SJCRH30 (cell line): ENCODE measurements at regions not wholly inside any gene's neighbourhood (a gene's known extent, or its start where the extent isn't known, plus 50 kb on each side); places are given as distances from the start of the nearest gene placed in this dataset.

ENCODE experiments used
- DNase-seq, 2 experiments: peaks; one replicate each; pipeline ENCODE4 v3.0.0-alpha.2; 2015 to 2020
- H3K27ac ChIP-seq: fragments of 250-450 bp; sonication (Bioruptor Pico); 2 replicates; pipeline ENCODE4 v1.5.1; 2020; ENCODE audit warnings: mild to moderate bottlenecking, moderate library complexity
- H3K27me3 ChIP-seq: fragments of 250-450 bp; sonication (Bioruptor Pico); 2 replicates; pipeline ENCODE4 v1.5.1; 2020; ENCODE audit warnings: mild to moderate bottlenecking, moderate library complexity
- H3K36me3 ChIP-seq: fragments of 250-450 bp; sonication (Bioruptor Pico); 2 replicates; pipeline ENCODE4 v1.5.1; 2020; ENCODE audit warnings: mild to moderate bottlenecking, moderate library complexity
- H3K4me1 ChIP-seq: fragments of 250-450 bp; sonication (Bioruptor Pico); 2 replicates; pipeline ENCODE4 v1.5.1; 2020; ENCODE audit warnings: mild to moderate bottlenecking, moderate library complexity
- H3K4me3 ChIP-seq: fragments of 250-450 bp; sonication (Bioruptor Pico); 2 replicates; pipeline ENCODE4 v1.5.1; 2020; ENCODE audit warnings: mild to moderate bottlenecking, moderate library complexity
- H3K9me3 ChIP-seq: fragments of 250-450 bp; sonication (Bioruptor Pico); replicated peaks from 2 replicates; pipeline ENCODE4 v1.5.1; 2020; ENCODE audit warnings: mild to moderate bottlenecking, moderate library complexity

DNA sequence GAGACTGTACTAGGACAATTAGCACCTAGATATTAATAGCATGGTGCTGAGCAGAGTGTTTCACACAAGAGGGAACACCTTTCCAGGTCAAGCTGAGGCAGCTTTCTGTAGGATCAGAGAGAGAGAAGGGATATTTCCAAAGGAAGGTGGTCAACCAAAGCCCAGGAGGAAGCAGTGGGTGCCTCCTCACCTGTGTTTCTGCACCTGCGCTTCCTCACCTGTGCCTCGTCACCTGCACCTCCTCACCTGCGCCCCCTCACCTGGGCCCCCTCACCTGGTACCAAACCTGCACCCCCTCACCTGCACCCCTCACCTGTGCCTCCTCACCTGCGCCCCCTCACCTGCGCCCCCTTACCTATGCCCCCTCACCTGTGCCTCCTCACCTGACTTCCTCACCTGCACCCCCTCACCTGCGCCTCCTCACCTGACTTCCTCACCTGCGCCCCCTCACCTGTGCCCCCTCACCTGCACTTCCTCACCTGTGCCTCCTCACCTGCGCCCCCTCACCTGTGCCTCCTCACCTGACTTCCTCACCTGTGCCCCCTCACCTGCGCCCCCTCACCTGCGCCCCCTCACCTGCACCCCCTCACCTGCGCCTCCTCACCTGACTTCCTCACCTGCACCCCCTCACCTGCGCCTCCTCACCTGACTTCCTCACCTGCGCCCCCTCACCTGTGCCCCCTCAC lies 67.9 kb downstream of the TTLL2 start:
- Histone ChIP-seq H3K4me1 (no peaks in the 10 kb centered on the region), H3K4me3 (no peak overlapping the region), H3K27me3 (no peaks in the 10 kb centered on the region), H3K36me3 (no peaks in the 10 kb centered on the region), H3K27ac (no peak overlapping the region), H3K9me3 (no peaks in the 10 kb centered on the region)
- DNase-seq: no peak

DNA sequence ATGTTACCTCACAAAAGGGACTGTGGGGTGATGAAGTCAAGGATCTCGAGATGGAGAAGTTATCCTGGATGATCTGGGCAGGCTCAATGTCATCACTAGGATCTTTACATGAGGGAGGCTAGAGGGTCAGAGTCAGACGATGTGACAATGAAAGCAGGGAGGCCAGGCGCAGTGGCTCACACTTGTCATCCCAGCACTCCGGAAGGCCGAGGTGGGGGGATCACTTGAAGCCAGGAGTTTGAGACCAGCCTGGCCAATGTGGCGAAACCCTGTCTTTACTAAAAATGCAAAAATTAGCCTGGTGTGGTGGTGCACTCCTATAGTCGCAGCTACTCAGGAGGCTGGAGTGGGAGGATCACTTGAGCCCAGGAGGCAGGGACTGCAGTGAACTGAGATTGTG lies 68.8 kb downstream of the TTLL2 start:
- Histone ChIP-seq H3K27me3 (no peaks in the 10 kb centered on the region), H3K4me3 (no peak overlapping the region), H3K4me1 (no peaks in the 10 kb centered on the region), H3K9me3 (no peaks in the 10 kb centered on the region), H3K36me3 (no peaks in the 10 kb centered on the region), H3K27ac (no peak overlapping the region)
- no peak for DNase-seq

DNA sequence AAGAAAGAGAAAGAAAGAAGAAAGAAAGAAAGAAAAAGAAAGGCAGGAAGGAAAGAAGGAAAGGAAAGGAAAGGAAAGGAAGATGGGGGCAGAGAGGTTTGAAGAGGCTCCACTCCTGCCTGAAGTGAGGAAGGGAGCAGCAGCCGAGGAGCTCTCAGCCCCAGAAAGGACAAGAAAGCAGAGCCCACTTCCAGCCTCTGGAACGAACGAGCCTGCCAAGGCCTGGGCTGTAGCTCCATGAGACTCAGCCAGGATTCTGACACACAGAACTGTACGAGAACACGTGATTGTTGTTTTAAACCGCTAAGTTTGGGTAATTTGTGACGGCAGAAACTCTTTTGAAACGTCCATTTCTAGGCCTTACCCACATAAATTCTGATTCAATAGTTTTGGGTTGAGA lies 69.5 kb downstream of the TTLL2 start:
- Histone ChIP-seq H3K27ac (no peak overlapping the region), H3K27me3 (no peaks in the 10 kb centered on the region), H3K4me3 (no peak overlapping the region), H3K9me3 (no peaks in the 10 kb centered on the region), H3K36me3 (no peaks in the 10 kb centered on the region), H3K4me1 (no peaks in the 10 kb centered on the region)
- no peak for DNase-seq

DNA sequence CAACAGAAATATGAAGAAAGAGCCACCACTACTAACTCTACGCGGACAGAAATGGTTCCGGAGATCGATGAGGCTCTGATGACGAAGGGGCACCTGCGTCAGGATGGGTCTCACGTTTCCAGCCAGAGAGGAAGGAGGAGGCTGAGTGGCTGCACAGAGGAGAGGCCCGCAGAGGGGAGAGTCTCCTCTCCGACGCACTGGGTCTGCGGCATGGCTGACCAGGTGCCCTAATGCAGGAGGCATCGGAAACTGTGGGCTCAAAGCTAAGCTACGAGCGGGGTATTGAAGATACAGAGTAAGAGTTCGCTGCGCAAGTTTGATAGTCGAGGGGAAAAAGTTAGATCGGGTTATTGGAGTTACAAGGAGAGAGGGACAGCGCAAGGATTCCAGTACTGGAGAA lies 69.9 kb downstream of the TTLL2 start:
- no peak overlapping the region for H3K27ac ChIP-seq
- H3K36me3 ChIP-seq: no peaks in the 10 kb centered on the region
- no peak for DNase-seq
- no peaks in the 10 kb centered on the region for H3K27me3 ChIP-seq
- H3K9me3 ChIP-seq: no peaks in the 10 kb centered on the region
- H3K4me1 ChIP-seq: no peaks in the 10 kb centered on the region
- H3K4me3 ChIP-seq: no peak overlapping the region

DNA sequence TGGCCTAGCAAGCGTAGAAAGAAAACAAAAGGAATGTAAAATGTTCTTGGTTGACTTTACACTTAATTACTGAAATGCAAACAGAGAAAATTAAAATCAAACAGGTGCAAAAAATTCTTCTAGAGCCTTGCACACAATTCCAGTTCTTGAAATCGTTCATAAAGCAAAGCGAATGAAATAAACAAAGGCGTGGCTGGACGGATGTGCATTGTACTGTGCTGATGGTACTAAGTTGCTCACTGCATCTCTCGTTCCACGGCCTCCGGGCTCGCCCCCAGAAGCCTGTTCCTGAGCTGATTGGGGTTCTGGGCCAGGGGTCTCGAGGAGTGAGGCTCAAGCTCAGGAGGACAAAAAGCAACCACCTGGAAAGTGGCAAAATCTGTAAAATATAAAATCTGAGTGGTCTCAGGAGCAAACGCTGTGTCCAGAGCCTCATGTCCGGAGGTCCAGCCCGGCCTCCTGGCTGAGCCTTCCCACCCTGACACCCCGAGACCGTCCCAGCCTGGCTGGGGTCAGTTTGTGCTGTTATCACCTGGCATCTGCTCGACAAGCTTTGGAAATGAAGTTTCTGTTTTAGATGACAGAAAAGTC lies 71.3 kb downstream of the TTLL2 start:
- H3K9me3 ChIP-seq: no peaks in the 10 kb centered on the region
- no peaks in the 10 kb centered on the region; the same call in 1 of the 2 replicates for H3K27me3 ChIP-seq
- H3K27ac ChIP-seq: no peak overlapping the region
- H3K4me1 ChIP-seq: no peaks in the 10 kb centered on the region
- H3K36me3 ChIP-seq: no peaks in the 10 kb centered on the region
- no peak for DNase-seq
- no peak overlapping the region for H3K4me3 ChIP-seq

DNA sequence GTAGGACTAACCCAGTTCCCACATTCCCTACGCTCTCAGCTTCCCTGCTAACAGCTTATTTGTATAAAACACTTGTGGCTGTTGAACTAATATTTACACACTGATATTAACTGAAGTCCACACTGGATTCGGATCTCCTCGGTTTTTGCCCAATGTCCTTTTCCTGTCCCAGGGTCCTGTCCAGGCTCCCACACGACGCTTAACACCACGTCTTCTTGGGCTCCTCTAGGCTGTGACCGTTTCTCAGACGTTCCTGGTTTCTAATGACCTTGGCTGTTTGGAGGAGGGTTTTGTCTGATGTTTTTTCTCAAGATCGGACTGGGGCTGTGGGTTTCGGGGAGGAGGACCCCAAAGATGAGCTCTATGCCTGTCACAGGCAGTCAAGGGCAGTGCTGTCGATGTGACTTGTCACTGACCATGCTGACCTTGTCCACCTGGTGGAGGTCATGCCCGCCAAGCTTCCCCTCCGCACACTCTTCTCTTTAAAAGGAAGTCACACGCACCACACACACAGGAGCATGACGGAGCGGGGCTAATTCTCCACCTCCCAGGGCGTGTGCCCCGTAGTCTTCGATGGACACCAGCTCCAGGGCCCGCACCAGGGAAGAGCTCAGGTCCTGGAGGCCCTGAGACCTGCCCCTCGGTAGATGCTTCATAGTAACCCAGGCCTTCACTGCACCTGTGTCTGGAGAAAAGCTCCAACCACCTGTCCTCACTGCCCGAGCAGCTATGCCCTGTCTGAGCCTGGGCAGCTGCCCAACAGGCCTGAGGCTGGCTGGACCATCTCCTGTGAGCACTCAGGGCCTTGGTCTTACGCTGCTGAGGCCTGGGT lies 72.0 kb downstream of the TTLL2 start:
- Histone ChIP-seq H3K4me3 (no peak overlapping the region), H3K9me3 (no peaks in the 10 kb centered on the region), H3K27me3 (no peaks in the 10 kb centered on the region; the same call in none of the 2 replicates), H3K27ac (no peak overlapping the region), H3K36me3 (no peaks in the 10 kb centered on the region), H3K4me1 (no peaks in the 10 kb centered on the region)
- DNase-seq: no peak

DNA sequence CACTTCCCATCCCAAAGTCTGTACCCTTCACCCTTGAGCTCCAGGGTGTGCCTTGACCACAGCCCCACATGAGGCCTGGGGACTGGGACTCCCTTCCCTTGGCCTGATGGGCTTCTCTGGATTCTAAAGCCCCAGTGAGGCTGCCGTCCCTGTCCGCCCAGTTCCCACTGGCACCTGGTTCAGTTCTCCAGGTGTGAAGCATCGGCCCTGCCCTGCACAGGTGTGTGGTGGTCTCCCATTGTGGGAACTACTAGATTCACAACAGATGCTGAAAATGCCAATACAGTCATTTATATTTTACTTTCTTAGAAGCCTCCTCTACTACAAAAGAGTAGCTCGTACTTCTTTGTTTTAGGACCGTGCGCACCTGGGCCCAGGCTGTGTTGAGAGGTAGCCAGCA lies 72.8 kb downstream of the TTLL2 start:
- H3K27ac ChIP-seq: no peak overlapping the region
- no peaks in the 10 kb centered on the region for H3K4me1 ChIP-seq
- no peak overlapping the region for H3K4me3 ChIP-seq
- no peaks in the 10 kb centered on the region for H3K9me3 ChIP-seq
- no peaks in the 10 kb centered on the region for H3K36me3 ChIP-seq
- DNase-seq: no peak
- no peaks in the 10 kb centered on the region; the same call in none of the 2 replicates for H3K27me3 ChIP-seq

DNA sequence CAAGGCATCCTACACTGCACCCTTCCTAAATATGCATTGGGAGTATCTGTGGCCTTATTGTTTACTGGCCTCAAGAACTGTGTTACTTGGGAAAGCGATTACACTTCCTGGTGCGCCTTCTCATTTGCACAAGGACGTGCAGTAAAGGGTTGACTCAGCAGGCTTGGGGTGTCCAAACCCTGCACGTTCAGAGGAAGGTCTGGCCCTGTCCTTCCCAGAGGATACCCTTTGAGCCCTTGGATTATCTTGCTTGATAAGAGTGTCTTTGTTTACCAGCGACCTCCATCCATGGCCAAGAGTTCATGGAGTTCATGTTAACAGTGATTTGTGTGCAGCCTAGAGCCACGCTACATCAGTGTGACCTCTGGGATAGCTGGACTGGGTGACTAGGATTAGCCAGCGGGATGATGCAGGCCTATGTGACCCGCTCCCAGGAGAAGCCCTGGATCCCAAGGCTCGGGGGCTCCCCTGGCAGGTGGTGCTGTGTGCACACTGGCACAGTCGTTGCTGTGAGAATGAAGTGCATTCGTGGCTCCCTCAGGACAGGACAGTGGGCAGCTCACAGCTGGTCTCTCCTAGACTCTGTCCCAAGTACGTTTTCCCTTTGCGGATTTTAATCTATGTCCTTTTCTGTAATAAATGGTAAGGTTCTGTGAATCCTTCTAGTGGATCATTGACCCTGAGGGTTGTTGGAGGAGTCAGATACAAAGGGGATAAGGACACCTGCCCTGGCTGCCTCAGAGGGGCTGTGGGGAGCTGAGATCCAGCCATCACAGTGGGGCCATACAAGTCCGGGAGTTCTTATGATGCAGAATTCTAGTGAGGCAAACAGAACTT lies 73.5 kb downstream of the TTLL2 start:
- no peaks in the 10 kb centered on the region; the same call in none of the 2 replicates for H3K27me3 ChIP-seq

DNA sequence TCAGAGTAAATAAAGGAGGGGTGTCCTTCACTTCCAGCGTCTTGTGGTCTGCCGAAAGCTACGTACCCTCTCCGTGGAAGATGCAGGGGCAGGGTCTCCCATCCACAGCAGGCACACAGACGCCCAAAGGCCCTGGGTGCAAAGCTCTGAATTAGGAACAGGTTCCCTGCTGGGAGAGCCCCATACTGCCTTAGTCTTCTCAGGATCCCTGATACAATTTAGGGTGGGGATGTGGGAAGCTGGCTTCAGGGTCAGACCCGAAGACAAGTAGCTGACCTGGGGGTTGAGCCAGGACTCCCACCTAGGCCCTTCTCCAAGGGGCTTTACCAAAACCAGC lies 74.1 kb downstream of the TTLL2 start:
- Histone ChIP-seq H3K27me3 (no peaks in the 10 kb centered on the region; the same call in none of the 2 replicates), H3K27ac (no peak overlapping the region), H3K9me3 (no peaks in the 10 kb centered on the region), H3K4me3 (no peak overlapping the region), H3K4me1 (no peaks in the 10 kb centered on the region), H3K36me3 (no peaks in the 10 kb centered on the region)
- DNase-seq: no peak

More for the DNA sequence above, 73.5 kb downstream of the TTLL2 start:
- Histone ChIP-seq H3K27ac (no peak overlapping the region), H3K4me3 (no peak overlapping the region), H3K4me1 (no peaks in the 10 kb centered on the region), H3K9me3 (no peaks in the 10 kb centered on the region), H3K36me3 (no peaks in the 10 kb centered on the region)
- no peak for DNase-seq

DNA sequence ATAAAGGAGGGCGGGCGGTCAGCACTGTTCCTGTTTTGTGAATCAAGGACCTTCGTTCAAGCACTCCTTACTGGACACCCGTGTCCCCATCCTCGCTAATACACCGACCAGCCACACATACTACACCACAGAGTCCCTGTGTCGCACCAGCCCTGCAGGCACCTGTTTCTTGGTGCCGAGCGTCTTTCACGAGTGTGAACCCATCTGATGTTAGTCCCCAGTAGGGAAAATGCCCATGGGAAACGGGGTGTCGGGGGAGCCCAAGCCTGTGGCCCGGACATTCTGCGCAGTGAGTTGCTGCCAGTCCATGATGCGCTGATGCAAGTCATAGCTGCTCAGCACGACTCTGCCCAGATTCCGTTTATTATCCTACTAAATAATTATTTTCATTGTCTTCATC lies 74.7 kb downstream of the TTLL2 start:
- DNase-seq: no peak
- no peak overlapping the region for H3K4me3 ChIP-seq
- no peaks in the 10 kb centered on the region; the same call in none of the 2 replicates for H3K27me3 ChIP-seq
- no peaks in the 10 kb centered on the region for H3K36me3 ChIP-seq
- H3K27ac ChIP-seq: no peak overlapping the region
- no peaks in the 10 kb centered on the region for H3K4me1 ChIP-seq
- H3K9me3 ChIP-seq: no peaks in the 10 kb centered on the region

DNA sequence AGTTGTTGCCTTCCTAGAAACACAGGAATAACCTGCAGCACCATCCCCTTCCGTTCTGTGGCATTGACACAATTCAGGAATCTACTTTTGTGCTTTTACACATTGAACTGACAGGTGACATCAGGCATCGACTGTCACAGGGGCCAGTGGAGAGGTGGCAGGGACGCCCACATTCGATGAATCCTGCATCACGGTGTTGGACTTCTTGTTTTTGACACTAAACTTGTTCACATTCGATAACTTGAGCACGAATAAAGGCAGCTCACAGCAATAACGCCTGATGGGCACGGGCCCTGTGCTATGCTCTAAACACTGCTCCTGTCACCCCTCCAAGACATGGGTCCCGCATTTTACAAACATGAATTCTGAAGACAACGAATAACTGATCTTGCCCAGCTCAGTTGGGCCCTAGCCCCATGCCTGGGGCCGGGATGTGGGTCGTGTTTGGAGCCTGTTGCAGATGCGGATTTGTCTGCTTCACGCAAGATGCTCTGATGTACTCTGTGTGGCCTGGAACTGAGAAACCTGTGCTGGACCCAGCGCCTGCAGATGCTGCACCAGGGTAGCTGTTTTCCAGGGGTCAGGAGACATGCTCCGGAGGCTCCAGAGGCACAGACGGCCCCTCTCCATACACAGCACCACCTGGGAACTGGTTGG lies 75.7 kb downstream of the TTLL2 start:
- no peak for DNase-seq
- H3K9me3 ChIP-seq: no peaks in the 10 kb centered on the region
- H3K27ac ChIP-seq: no peak overlapping the region
- no peaks in the 10 kb centered on the region for H3K36me3 ChIP-seq
- H3K4me3 ChIP-seq: no peak overlapping the region
- H3K4me1 ChIP-seq: no peaks in the 10 kb centered on the region
- no peaks in the 10 kb centered on the region; the same call in none of the 2 replicates for H3K27me3 ChIP-seq

DNA sequence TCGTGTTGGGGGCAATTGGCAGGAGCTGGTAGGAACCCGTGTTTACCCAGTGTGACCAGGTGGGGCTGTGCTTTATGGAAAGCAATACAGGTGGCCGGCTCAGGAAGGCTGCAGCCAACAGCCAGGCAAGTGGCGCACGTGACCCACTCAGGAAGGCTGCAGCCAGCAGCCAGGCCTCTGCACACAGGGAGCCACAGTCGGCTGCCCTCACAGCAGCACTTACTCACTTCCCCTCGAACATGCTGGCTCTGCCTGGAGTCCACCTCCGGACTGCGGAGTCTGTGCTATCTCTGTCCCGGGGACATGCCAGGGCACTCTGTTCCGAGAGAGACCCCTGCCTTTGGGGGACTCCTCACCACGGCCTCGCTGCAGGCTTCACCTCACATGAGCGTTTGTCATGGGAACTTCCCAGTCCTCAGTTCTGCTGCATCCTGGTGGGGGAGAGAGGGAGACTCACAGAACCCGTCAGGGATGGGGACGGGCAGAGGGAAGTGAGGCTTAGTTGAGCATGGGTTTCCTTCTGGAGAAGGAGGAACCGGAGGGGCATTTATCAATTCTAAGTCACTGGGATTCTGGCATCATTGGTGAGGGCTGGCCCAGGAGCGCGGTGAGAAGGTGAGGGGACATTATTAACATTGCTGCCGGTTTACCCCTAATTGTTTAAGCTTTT lies 76.8 kb downstream of the TTLL2 start:
- no peaks in the 10 kb centered on the region for H3K36me3 ChIP-seq
- no peak overlapping the region for H3K4me3 ChIP-seq
- DNase-seq: no peak
- no peak overlapping the region for H3K27ac ChIP-seq
- H3K9me3 ChIP-seq: no peaks in the 10 kb centered on the region
- H3K27me3 ChIP-seq: no peaks in the 10 kb centered on the region; the same call in none of the 2 replicates
- H3K4me1 ChIP-seq: no peaks in the 10 kb centered on the region

DNA sequence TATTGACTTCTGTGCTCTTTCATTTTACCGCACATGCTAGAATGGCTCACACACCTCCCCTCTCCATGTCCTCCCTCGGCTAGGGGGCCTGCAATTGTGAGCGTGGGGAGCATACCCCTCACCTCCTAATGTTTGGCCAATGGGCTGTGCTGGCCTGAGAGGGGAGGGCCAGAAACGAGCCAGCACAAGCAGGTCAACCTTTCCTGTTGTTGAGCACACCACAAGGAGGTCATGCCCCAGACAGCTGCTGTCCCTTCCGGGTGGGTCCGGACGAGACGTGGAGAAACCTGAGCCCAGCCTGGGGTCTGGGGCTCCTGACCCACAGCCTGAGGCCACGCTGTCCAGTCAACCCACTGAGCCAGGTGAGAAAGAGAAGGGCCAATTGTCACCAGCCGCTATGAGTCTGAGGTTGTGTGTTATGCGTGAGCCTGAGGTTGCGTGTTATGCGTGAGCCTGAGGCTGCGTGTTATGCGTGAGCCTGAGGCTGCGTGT lies 77.4 kb downstream of the TTLL2 start:
- no peaks in the 10 kb centered on the region for H3K4me1 ChIP-seq
- no peaks in the 10 kb centered on the region for H3K36me3 ChIP-seq
- no peak overlapping the region for H3K4me3 ChIP-seq
- H3K27ac ChIP-seq: no peak overlapping the region
- no peaks in the 10 kb centered on the region; the same call in none of the 2 replicates for H3K27me3 ChIP-seq
- no peaks in the 10 kb centered on the region for H3K9me3 ChIP-seq
- no peak for DNase-seq

DNA sequence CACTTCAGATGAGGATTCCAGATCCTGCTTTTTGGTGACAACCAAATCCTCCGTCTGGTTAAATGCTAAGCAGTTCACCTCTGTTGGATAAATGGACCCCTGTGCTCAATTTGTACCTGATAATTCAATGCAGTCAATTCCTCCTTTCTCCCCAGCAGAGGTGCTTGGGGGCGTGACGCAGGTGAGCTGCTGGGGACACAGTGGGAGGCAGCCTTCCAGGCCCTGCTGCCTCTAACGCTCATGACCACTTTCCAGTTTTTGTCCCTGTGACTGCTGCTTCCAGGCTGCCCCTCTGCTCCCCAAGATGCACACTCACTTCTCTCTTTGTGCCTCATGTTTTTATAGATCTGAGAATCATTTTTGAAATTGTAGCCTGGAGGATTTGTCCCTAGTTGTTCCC lies 78.5 kb downstream of the TTLL2 start:
- H3K4me1 ChIP-seq: no peaks in the 10 kb centered on the region
- no peaks in the 10 kb centered on the region for H3K9me3 ChIP-seq
- H3K27ac ChIP-seq: no peak overlapping the region
- H3K4me3 ChIP-seq: no peak overlapping the region
- no peak for DNase-seq
- H3K36me3 ChIP-seq: no peaks in the 10 kb centered on the region
- H3K27me3 ChIP-seq: no peaks in the 10 kb centered on the region; the same call in none of the 2 replicates
